Glutamatergic neuron (in vitro differentiated cells): ENCODE measurements at regions not wholly inside any gene's neighbourhood (a gene's known extent, or its start where the extent isn't known, plus 50 kb on each side); places are given as distances from the start of the nearest gene placed in this dataset.

ENCODE experiments used
- DNase-seq: peaks from one replicate; pipeline ENCODE4 v3.0.0; 2022
- H3K27ac Mint-ChIP-seq: one replicate; pipeline ENCODE4 v1.8.0; 2020; ENCODE audit warnings: mild to moderate bottlenecking, mixed read lengths, inconsistent platforms; ENCODE audit not compliant: unreplicated experiment
- H3K27me3 Mint-ChIP-seq: one replicate; pipeline ENCODE4 v1.8.0; 2020; ENCODE audit warnings: mild to moderate bottlenecking, moderate library complexity, mixed read lengths, inconsistent platforms; ENCODE audit not compliant: unreplicated experiment
- H3K36me3 Mint-ChIP-seq: one replicate; pipeline ENCODE4 v1.8.0; 2020; ENCODE audit warnings: mild to moderate bottlenecking, mixed read lengths, inconsistent platforms; ENCODE audit not compliant: unreplicated experiment
- H3K4me1 Mint-ChIP-seq: one replicate; pipeline ENCODE4 v1.8.0; 2020; ENCODE audit warnings: mild to moderate bottlenecking, low read depth, mixed read lengths, inconsistent platforms; ENCODE audit not compliant: unreplicated experiment
- H3K4me3 Mint-ChIP-seq: one replicate; pipeline ENCODE4 v1.8.0; 2020; ENCODE audit warnings: mild to moderate bottlenecking, mixed read lengths, inconsistent platforms; ENCODE audit not compliant: unreplicated experiment
- H3K9me3 Mint-ChIP-seq: one replicate; pipeline ENCODE4 v1.8.0; 2020; ENCODE audit warnings: mild to moderate bottlenecking, moderate library complexity, mixed read lengths, inconsistent platforms; ENCODE audit not compliant: unreplicated experiment
- CTCF ChIP-seq: fragments of 200-600 bp; sonication (generic); IDR thresholded peaks from one replicate; pipeline ENCODE4 v1.5.0; 2021; ENCODE audit not compliant: partially characterized antibody, unreplicated experiment

DNA sequence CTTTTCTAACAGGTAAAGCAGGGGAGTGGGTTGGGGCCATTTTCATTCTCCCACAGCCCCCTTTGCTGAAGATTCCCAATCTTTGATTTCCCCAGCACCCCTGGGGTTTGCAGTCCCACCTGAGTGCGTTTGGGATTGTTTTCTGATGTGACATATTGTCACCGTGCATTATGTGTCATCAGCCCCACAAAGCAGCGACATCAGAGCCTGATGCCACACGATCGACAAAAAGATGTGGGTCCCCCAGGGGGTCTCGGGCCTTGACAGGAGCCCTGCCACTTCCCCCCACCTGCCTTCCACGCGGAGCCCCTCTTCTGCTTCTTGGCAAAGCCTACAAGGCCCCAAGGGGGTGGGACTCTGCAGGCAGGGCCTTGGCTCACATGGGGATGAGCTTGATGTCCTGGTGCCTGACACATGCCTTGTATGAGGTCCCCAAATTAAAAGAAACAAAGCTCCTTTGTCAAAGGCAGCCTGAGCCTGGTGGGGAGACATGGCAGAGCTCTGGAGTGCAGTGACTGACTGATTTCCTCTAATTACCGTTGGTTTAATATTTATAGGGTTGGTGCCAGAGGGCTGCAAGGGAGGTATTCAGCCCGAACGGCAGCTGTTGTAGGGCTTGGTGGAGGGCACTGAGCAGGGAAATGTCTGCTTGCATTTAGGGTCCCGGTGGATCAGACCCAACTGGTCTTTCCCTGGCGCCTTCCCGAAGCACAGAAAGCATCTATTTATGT is 149.2 kb downstream of the MIAT start:
- Mint-ChIP-seq H3K4me3 (no peak overlapping the region), H3K9me3 (no peaks in the 10 kb centered on the region), H3K4me1 (no peaks in the 10 kb centered on the region), H3K27me3 (peaks cover 2% of the 10 kb centered on the region), H3K27ac (no peak overlapping the region), H3K36me3 (no peaks in the 10 kb centered on the region)
- no peak for DNase-seq
- no peak for TF ChIP-seq CTCF

- Mint-ChIP-seq H3K36me3 (no peaks in the 10 kb centered on the region), H3K27me3 (peaks cover 5% of the 10 kb centered on the region), H3K4me3 (no peak overlapping the region), H3K27ac (no peak overlapping the region), H3K9me3 (peaks cover 2% of the 10 kb centered on the region), H3K4me1 (no peaks in the 10 kb centered on the region)
- no peak for DNase-seq
- no peak for TF ChIP-seq CTCF
Observed at GRCh38 chr22:26811647-26811992, 154.2 kb downstream of the MIAT start.

- no peak for DNase-seq
- no peak overlapping the region for H3K27ac Mint-ChIP-seq
- H3K36me3 Mint-ChIP-seq, result no peaks in the 10 kb centered on the region
- H3K9me3 Mint-ChIP-seq, result peaks cover 2% of the 10 kb centered on the region
- H3K4me1 Mint-ChIP-seq, result no peaks in the 10 kb centered on the region
- no peak overlapping the region for H3K4me3 Mint-ChIP-seq
- H3K27me3 Mint-ChIP-seq, result peaks cover 5% of the 10 kb centered on the region
- no peak for TF ChIP-seq CTCF
Observed at GRCh38 chr22:26812731-26813130, 155.3 kb downstream of the MIAT start.

DNA sequence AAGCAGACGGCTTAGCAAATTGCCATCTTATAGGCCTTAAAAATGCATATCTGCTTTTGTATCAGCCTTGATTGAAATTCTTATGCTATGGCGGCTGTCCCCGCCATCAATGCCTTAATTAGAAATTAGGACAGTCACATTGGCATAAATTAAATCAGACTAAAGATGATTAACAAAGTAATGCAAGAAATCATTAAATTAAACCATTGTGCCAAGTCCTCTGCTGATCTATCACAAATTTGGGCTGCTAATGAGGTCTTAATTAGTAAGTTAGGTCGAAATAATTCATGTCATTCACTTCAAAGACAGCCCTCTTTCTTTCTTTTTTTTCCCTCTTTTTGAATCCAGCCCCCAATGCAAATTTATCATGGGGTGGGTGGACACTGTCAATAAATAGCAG is 159.3 kb downstream of the MIAT start:
- Mint-ChIP-seq H3K27ac (no peak overlapping the region), H3K4me3 (no peak overlapping the region), H3K27me3 (peaks cover 6% of the 10 kb centered on the region), H3K36me3 (peaks cover 3% of the 10 kb centered on the region), H3K9me3 (peaks cover 5% of the 10 kb centered on the region), H3K4me1 (no peaks in the 10 kb centered on the region)
- no peak for DNase-seq
- TF ChIP-seq CTCF, result no peak

DNA sequence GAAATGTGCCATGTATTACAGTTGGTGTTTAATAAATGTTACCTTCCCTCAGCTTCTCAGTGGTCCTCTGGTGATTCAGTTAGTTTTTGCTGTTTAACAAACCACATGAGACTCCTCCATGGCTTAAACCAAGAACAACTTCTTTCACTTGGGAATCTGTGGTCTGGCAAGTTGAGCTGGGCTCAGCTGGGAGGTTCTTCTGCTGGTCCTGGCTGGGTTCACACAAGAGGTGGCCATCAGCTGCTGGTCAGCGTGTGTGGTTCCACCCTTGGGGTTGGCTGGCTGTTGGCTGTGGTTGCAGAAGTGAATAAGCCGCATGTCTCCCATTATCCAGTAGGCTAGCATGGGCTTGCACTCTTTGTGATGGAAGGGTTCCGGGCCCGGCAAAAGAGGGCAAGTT is 160.5 kb downstream of the MIAT start:
- TF ChIP-seq CTCF, result no peak
- Mint-ChIP-seq H3K27ac (no peak overlapping the region), H3K27me3 (peaks cover 9% of the 10 kb centered on the region), H3K4me1 (no peaks in the 10 kb centered on the region), H3K4me3 (no peak overlapping the region), H3K36me3 (peaks cover 3% of the 10 kb centered on the region), H3K9me3 (peaks cover 5% of the 10 kb centered on the region)
- DNase-seq, result no peak
